ENCODE measurements at regions not wholly inside any gene's neighbourhood (a gene's known extent, or its start where the extent isn't known, plus 50 kb on each side); places are given as distances from the start of the nearest gene placed in this dataset.

- ATAC-seq: no peak
- H3K4me3 ChIP-seq: no peak overlapping the region
- CTCF ChIA-PET: interaction anchor here (1.2 to 1.4 kb wide), 2 partner anchors 26 to 120 kb away, joined by 3 read pairs; no protein-coding TSS in a partner anchor
Observed at GRCh38 chr4:112057470-112057869, 87.8 kb upstream of the FAM241A start.

GRCh38 chr4:112058433-112058832 lies 86.8 kb upstream of the FAM241A start:
- no peak overlapping the region for H3K4me2 ChIP-seq
- no peaks in the 10 kb centered on the region for H3K9me3 ChIP-seq
- no peak overlapping the region for H3K4me3 ChIP-seq
- no peak for DNase-seq (ENCODE audit: low read depth in 1 of 2, low spot score in 1 of 2)
- H3K4me1 ChIP-seq: no peaks in the 10 kb centered on the region
- no peak for ATAC-seq
- CTCF ChIA-PET: interaction anchor here (1.2 to 1.4 kb wide), 2 partner anchors 27 to 121 kb away, joined by 3 read pairs; no protein-coding TSS in a partner anchor
- 53% methylated on average over 3 of the region's 3 CpGs for WGBS (ENCODE audit: missing lambda C conversion rate)
- no peak for FAIRE-seq
- POLR2A ChIA-PET: no interaction called here
- no peak overlapping the region for H3K27ac ChIP-seq
- TF ChIP-seq HOXB5 (CRISPR knock-in tag; IDR thresholded peaks at IDR 0.05): no peak
- TF ChIP-seq REST (IDR thresholded peaks at IDR 0.05): no peak
- no peak for TF ChIP-seq RNF2 (IDR thresholded peaks at IDR 0.05; ENCODE audit: borderline replicate concordance, low read depth)
- no peak for TF ChIP-seq HMGXB4 (CRISPR knock-in tag; IDR thresholded peaks at IDR 0.05; ENCODE audit: borderline replicate concordance)

More at GRCh38 chr4:112057470-112057869, 87.8 kb upstream of the FAM241A start:
- no peak overlapping the region for H3K27ac ChIP-seq
- TF ChIP-seq CBX8 (IDR thresholded peaks at IDR 0.05) (no peak), RCOR1 (IDR thresholded peaks at IDR 0.05; ENCODE audit: low read depth, low read length) (no peak), NPAS2 (CRISPR knock-in tag; IDR thresholded peaks at IDR 0.05; ENCODE audit: borderline replicate concordance) (no peak), HEYL (CRISPR knock-in tag; IDR thresholded peaks at IDR 0.05) (no peak), ZNF302 (CRISPR knock-in tag; IDR thresholded peaks at IDR 0.05) (no peak), FOXS1 (CRISPR knock-in tag; IDR thresholded peaks at IDR 0.05) (no peak), USF2 (IDR thresholded peaks at IDR 0.05) (no peak), MAZ (IDR thresholded peaks at IDR 0.05; ENCODE audit: borderline replicate concordance, low read depth, low read length) (no peak), HDAC2 (IDR thresholded peaks at IDR 0.05) (no peak), PBX3 (IDR thresholded peaks at IDR 0.05) (no peak), CTCF (IDR thresholded peaks at IDR 0.05) (no peak), EHF (CRISPR knock-in tag; IDR thresholded peaks at IDR 0.05) (no peak), MYC (IDR thresholded peaks at IDR 0.05; ENCODE audit: borderline replicate concordance, low read length) (no peak), NR3C1 (IDR thresholded peaks at IDR 0.05) (no peak), RARB (CRISPR knock-in tag; IDR thresholded peaks at IDR 0.05) (no peak), POLR2AphosphoS2 (conservative IDR thresholded peaks at IDR 0.05; ENCODE audit: low read length) (no peak), RNF2 (IDR thresholded peaks at IDR 0.05; ENCODE audit: borderline replicate concordance, low read depth) (no peak)
- no peaks in the 10 kb centered on the region for H3K4me1 ChIP-seq
- H3K9me3 ChIP-seq: no peaks in the 10 kb centered on the region
- WGBS (ENCODE audit: missing lambda C conversion rate): 54% methylated on average over 3 of the region's 3 CpGs
- DNase-seq (ENCODE audit: low read depth in 1 of 2, low spot score in 1 of 2) (no peak), FAIRE-seq (no peak)
- POLR2A ChIA-PET: no interaction called here
- H3K4me2 ChIP-seq: no peak overlapping the region
